ENCODE measurements at regions not wholly inside any gene's neighbourhood (a gene's known extent, or its start where the extent isn't known, plus 50 kb on each side); places are given as distances from the start of the nearest gene placed in this dataset.

GRCh38 chr2:199696048-199696447 is 154.9 kb downstream of the FTCDNL1 start:
- no peak for TF ChIP-seq CTCF (IDR thresholded peaks at IDR 0.05)
- no peak for TF ChIP-seq POLR2AphosphoS5 (IDR thresholded peaks at IDR 0.05; ENCODE audit: insufficient read depth in 1 of 2, low read depth in 1 of 2)

Measured in vagina (tissue), 2 donors.